ENCODE measurements at regions not wholly inside any gene's neighbourhood (a gene's known extent, or its start where the extent isn't known, plus 50 kb on each side); places are given as distances from the start of the nearest gene placed in this dataset.

GRCh38 chr20:6434131-6434530 is 311.3 kb upstream of the FERMT1 start:
- DNase-seq (ENCODE audit: low spot score) (no peak), FAIRE-seq (no peak)

- no peak for DNase-seq (ENCODE audit: low spot score)
- no peak for FAIRE-seq
Observed at GRCh38 chr20:6430381-6430780, 307.6 kb upstream of the FERMT1 start.

DNA sequence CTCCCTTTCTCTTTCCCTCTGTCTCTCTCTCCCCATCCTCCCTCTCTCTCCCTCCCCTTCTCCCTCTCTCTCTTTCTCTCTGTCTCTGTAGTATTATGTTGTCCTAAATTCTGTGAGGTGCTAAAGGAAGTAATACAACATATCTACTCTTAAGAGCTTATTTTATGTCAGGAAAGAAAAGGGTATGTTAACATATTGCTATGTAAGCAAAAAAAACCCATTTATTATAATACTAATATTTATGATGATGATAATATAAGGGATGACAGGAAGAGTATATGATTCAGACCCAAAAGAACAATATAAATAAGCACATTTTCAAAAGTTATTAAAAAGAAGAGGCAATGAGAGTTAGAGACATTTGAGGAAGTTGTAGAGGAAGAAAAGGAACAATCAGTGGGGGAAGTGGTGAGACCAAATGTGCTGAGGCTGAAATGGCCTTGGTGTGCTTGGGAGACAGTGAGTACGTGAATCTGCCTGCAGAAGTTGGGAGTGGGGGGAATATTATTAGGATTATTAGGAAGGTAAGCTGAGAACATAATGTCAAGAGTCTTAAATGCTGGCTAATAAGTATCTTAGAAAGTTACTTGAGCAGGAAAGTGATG is 303.6 kb upstream of the FERMT1 start:
- DNase-seq (ENCODE audit: low spot score), result no peak
- no peak for FAIRE-seq

- DNase-seq (ENCODE audit: low spot score) (no peak), FAIRE-seq (no peak)
Observed at GRCh38 chr20:6421321-6422248, 298.8 kb upstream of the FERMT1 start.

DNA sequence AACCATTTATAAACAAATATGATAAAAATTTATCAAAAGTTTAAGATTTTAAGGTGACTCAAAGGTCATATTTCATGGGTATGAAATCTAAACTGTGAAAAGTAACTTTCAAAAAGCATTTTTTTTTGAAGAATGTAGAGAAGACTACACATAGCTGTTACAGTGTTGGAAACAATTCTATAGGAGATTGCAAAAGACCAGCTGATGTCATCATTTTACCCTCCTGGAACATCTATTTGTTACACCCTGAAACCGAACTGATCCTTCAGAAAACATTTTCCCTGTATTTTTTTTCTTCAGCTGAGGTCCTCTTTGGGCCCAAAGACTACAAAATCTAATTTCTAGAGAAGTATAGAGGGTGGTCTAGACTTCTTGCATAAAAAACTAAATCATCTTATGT is 297.5 kb upstream of the FERMT1 start:
- no peak for DNase-seq (ENCODE audit: low spot score)
- no peak for FAIRE-seq

DNA sequence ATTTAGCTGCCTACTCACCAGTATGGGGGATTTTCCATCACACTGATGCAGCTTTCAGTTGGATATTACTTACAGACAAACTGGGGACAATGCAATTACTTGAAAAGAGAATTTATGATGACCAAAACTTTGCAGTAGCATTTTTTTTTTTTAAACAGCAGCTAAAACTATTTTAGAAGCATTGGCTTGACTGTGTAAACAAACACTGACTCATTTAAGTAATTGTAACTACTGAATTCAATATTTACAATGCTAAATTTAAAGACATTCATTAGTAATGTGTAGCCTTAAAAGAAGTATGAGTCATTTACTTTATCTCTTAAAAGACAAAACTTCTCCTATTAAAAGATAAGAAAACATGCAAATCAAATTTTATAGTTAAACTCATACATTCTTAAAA is 295.9 kb upstream of the FERMT1 start:
- DNase-seq (ENCODE audit: low spot score) (no peak), FAIRE-seq (no peak)

DNA sequence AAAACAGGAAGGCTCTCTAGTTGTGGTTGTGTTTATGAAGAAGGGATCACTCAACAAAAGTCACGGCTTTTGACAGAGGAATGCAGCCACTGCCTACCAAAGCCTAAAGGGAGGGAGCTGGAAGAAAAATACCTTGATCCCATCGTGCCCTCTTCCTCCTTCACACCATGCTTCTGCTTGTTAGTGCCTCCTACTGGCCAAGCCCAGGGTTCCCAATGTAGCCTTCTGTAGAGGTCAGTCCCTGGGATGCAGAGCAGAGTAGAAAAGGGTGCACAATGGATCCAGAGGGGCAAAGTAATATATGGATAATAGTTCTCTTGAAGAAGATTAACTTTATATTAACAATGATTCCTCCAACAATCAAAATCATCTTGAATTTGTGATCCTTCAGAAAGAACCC is 293.5 kb upstream of the FERMT1 start:
- no peak for FAIRE-seq
- no peak for DNase-seq (ENCODE audit: low spot score)

DNA sequence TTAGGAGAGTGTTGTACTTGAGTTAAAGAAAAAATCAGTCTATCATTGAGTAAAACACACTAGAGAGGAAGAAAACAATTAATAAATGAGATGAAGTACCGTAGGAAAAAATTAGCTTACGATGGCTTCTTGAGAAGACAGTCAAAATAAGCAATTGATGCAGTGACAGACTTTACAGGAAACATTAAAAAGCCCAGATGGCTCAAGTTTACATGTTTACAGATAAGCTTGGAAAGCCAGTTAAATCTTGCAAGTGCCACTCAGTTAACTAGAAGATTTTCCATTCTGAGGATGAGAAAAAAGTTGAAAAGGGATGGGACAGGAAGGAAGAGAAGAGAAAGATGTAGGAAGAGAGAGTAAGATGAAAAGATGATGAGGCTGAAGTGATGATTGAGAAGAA is 288.8 kb upstream of the FERMT1 start:
- FAIRE-seq (no peak), DNase-seq (ENCODE audit: low spot score) (no peak)

DNA sequence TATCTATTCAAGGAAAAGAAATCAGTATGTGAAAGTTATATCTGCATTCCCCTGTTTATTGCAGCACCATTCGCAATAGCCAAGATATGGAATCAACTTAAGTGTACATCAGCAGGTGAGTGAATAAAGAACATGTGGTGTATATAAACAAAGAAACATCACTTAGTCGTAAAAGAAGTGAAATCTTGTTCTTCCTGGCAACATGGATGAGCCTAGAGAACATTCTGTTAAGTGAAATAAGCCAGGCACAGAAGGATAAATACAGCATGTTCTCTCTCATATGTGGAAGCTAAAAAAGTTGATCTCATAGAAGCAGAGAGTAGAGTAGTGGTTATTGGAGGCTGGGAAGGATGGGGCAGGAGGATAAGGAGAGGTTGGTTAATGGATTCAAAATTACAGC is 287.9 kb upstream of the FERMT1 start:
- no peak for FAIRE-seq

GRCh38 chr20:6407163-6407562 is 284.3 kb upstream of the FERMT1 start:
- DNase-seq (ENCODE audit: low spot score) (no peak), FAIRE-seq (no peak)

More for the DNA sequence above, 287.9 kb upstream of the FERMT1 start:
- DNase-seq (ENCODE audit: low spot score), result no peak

GRCh38 chr20:6401893-6402557 is 279.2 kb upstream of the FERMT1 start:
- no peak for FAIRE-seq
- DNase-seq (ENCODE audit: low spot score), result no peak

GRCh38 chr20:6397115-6397514 is 274.3 kb upstream of the FERMT1 start:
- FAIRE-seq, result no peak
- no peak for DNase-seq (ENCODE audit: low spot score)

DNA sequence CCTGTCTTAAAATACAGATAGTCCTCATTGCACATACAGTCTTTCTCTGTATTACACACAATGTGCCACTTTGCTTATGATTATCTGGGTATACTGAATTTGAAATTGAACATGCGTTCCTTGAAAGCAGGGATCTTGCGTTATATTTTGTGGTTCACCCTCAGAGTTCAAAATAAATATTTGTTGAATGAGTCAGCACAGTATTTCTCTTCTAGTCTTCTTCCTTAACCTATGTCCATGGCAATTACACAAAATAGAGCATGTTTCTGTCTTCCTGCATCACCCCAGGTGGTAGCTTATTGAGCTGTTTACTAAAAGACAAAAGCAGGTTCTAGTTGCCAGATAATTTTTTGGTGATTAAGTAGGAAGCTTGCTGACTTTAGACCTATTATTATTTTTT is 272.9 kb upstream of the FERMT1 start:
- no peak for FAIRE-seq

GRCh38 chr20:6388671-6389197 is 265.9 kb upstream of the FERMT1 start:
- FAIRE-seq (no peak), DNase-seq (ENCODE audit: low spot score) (no peak)

More for the DNA sequence above, 272.9 kb upstream of the FERMT1 start:
- DNase-seq (ENCODE audit: low spot score), result no peak

GRCh38 chr20:6384956-6385486 is 262.2 kb upstream of the FERMT1 start:
- FAIRE-seq (no peak), DNase-seq (ENCODE audit: low spot score) (no peak)

DNA sequence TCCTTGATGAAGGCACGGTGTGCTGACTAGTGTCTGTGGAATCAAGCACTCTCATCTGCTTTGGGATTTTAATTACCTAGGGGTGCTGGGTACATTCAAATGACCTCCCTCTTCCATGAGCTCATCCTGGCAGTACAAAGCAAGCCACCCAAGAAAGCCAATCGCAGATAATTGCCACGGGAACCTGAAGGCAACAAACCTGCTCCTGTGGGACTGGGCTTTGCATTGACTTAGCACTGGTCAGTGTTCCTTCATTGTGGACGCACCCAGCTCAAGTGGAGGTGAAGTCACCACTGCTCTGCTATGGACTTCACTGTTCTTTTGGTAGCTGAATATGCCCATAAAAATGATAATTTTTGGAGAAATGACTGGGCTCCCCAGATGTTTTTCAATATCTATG is 261.6 kb upstream of the FERMT1 start:
- no peak for DNase-seq (ENCODE audit: low spot score)
- no peak for FAIRE-seq

- peak; percentile 14 for DNase-seq (ENCODE audit: low spot score)
- no peak for FAIRE-seq
Observed at GRCh38 chr20:6381887-6382286, 259.1 kb upstream of the FERMT1 start.

DNA sequence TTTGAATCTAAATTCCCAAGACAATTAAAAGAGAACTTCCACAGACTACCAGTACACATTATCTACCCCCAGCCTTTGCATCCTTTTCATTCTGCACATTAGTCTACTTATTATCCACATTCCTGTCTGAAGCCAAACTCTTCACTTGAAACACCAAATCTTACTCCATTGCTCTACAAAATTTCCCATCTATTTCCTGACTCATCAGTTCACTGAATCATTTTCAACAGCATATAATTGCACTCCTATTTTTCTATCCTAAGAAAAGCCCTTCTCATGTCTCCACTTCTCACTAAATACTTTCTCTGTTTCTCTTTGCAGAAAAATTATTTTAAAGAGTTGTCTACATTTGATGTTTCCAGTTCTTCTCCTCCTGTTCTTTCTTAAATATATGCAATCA is 239.4 kb upstream of the FERMT1 start:
- FAIRE-seq, result no peak
- no peak for DNase-seq (ENCODE audit: low spot score)

DNA sequence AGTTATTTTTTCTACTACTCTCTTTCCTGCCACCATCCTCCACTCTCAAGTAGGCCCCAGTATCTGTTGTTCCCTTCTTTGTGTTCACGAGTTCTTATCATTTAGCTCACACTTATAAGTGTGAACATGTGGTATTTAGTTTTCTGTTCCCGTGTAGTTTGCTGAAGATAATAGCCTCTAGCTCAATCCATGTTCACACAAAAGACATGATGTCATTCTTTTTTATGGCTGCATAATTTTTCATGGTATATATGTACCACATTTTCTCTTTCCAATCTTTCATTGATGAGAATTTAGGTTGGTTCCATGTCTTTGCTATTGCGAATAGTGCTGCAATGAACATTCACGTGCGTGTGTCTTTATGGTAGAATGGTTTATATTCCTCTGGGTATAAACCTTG is 237.9 kb upstream of the FERMT1 start:
- DNase-seq (ENCODE audit: low spot score), result no peak
- no peak for FAIRE-seq

GRCh38 chr20:6355754-6356451 is 233.1 kb upstream of the FERMT1 start:
- FAIRE-seq (no peak), DNase-seq (ENCODE audit: low spot score) (no peak)

DNA sequence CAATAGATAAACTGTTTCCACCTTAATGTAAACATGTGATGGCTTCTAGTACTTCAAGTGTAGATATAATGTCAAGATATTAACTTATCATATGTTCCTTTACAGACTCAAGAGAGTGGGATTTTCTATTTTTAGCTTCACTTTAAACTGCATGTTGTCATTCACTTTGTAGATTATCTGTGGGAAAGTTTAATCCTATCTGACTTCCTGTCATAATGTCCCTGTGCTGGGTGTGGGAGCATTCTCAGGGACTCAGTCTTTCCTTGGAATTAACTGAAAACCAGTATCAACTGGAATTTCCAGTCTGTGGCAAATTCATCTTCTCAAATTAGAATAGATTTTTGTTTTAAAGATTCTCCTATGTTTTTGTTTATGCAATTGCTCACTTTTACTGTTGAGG is 226.1 kb upstream of the FERMT1 start:
- no peak for DNase-seq (ENCODE audit: low spot score)
- FAIRE-seq, result no peak
